ENCODE measurements at regions not wholly inside any gene's neighbourhood (a gene's known extent, or its start where the extent isn't known, plus 50 kb on each side); places are given as distances from the start of the nearest gene placed in this dataset.

- no peak for TF ChIP-seq MYC (IDR thresholded peaks at IDR 0.05; ENCODE audit: insufficient read depth, insufficient read length, insufficient replicate concordance, low read length, severe bottlenecking)
- TF ChIP-seq, protein P1, sequence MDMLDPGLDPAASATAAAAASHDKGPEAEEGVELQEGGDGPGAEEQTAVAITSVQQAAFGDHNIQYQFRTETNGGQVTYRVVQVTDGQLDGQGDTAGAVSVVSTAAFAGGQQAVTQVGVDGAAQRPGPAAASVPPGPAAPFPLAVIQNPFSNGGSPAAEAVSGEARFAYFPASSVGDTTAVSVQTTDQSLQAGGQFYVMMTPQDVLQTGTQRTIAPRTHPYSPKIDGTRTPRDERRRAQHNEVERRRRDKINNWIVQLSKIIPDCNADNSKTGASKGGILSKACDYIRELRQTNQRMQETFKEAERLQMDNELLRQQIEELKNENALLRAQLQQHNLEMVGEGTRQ (IDR thresholded peaks at IDR 0.05; ENCODE audit: borderline replicate concordance, low read depth, low read length), result no peak
- TF ChIP-seq EP300 (IDR thresholded peaks at IDR 0.05; ENCODE audit: borderline replicate concordance in 1 of 2, control insufficient read depth in 1 of 2, low read depth in 2 of 2, low read length in 2 of 2), result no peak
- no peak for TF ChIP-seq REST (IDR thresholded peaks at IDR 0.05; ENCODE audit: low read depth, low read length)
- TF ChIP-seq, protein P2, sequence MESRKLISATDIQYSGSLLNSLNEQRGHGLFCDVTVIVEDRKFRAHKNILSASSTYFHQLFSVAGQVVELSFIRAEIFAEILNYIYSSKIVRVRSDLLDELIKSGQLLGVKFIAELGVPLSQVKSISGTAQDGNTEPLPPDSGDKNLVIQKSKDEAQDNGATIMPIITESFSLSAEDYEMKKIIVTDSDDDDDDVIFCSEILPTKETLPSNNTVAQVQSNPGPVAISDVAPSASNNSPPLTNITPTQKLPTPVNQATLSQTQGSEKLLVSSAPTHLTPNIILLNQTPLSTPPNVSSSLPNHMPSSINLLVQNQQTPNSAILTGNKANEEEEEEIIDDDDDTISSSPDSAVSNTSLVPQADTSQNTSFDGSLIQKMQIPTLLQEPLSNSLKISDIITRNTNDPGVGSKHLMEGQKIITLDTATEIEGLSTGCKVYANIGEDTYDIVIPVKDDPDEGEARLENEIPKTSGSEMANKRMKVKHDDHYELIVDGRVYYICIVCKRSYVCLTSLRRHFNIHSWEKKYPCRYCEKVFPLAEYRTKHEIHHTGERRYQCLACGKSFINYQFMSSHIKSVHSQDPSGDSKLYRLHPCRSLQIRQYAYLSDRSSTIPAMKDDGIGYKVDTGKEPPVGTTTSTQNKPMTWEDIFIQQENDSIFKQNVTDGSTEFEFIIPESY (IDR thresholded peaks at IDR 0.05), result no peak
- no peak for TF ChIP-seq POLR2A (IDR thresholded peaks at IDR 0.05; ENCODE audit: low read depth, low read length)
- TF ChIP-seq SIN3A (IDR thresholded peaks at IDR 0.05; ENCODE audit: low read depth, low read length), result no peak
- TF ChIP-seq CEBPB (IDR thresholded peaks at IDR 0.05; ENCODE audit: borderline replicate concordance in 1 of 2, low read depth in 2 of 2, low read length in 2 of 2), result no peak
- TF ChIP-seq RFX5 (IDR thresholded peaks at IDR 0.05; ENCODE audit: low read depth, low read length), result no peak
- no peak for TF ChIP-seq CTCF (IDR thresholded peaks at IDR 0.05 in 2 of 3, conservative IDR thresholded peaks at IDR 0.05 in 1 of 3; ENCODE audit: control insufficient read depth in 2 of 3, extremely low read depth in 1 of 3, insufficient read depth in 1 of 3, low read depth in 3 of 3, low read length in 3 of 3)
- TF ChIP-seq SP1 (IDR thresholded peaks at IDR 0.05; ENCODE audit: low read depth, low read length), result no peak
- TF ChIP-seq CREB1 (IDR thresholded peaks at IDR 0.05; ENCODE audit: low read depth), result no peak
- TF ChIP-seq ZNF274 (IDR thresholded peaks at IDR 0.05; ENCODE audit: insufficient read depth, insufficient read length), result no peak
Observed at GRCh38 chr6:166240889-166241288, 67.3 kb downstream of the PRR18 start.
